ENCODE measurements at regions not wholly inside any gene's neighbourhood (a gene's known extent, or its start where the extent isn't known, plus 50 kb on each side); places are given as distances from the start of the nearest gene placed in this dataset.
A peak's percentile ranks its signal among the peaks of the same experiment; 100 is the strongest.

DNA sequence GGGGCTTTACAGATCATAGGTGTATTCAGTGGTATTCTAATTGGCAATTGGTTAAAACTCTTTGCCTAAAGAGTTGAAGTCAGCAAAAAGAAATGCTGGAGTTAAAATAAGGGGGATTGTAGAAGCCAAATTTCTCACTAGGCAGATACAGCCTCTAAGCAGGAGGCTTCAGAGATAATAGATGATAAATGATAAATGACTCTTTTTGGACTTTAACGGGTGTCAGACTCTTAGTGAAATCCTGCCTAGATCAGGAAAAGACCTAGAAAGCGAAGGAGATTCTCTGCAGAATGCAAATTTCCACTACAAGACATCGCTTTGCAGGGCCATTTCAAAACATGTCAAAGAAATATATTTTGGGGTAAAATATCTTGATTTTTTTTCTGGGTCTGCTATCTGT lies 182.8 kb downstream of the FAM76B start:
- no peak overlapping the region for H3K14ac ChIP-seq (ENCODE audit: insufficient read length)
- no peaks in the 10 kb centered on the region for H3K27me3 ChIP-seq (replicated peaks in 1 of 4; ENCODE audit: control insufficient read depth in 3 of 4, extremely low read depth in 1 of 4, insufficient read depth in 3 of 4, low read length in 3 of 4)
- H3K4me3 ChIP-seq (ENCODE audit: extremely low read depth in 1 of 4, insufficient read depth in 2 of 4, low read depth in 3 of 4, low read length in 4 of 4) = no peak overlapping the region
- H2BK5ac ChIP-seq (ENCODE audit: low read depth, low read length) = no peak overlapping the region
- no peak overlapping the region for H4K8ac ChIP-seq (ENCODE audit: extremely low read depth, insufficient read depth, low read length)
- H3K9ac ChIP-seq (replicated peaks in 1 of 4; ENCODE audit: extremely low read depth in 1 of 4, low read depth in 3 of 4, low read length in 3 of 4) = no peak overlapping the region
- no peaks in the 10 kb centered on the region for H3K9me3 ChIP-seq (ENCODE audit: insufficient read depth in 2 of 2, low read depth in 1 of 2, low read length in 1 of 2)
- H3K4ac ChIP-seq (replicated peaks; ENCODE audit: insufficient read length, low read depth, low read length) = no peak overlapping the region
- no peak overlapping the region for H3K4me2 ChIP-seq (ENCODE audit: insufficient read depth in 1 of 2, low read depth in 2 of 2, low read length in 2 of 2)
- no peak overlapping the region for H3K56ac ChIP-seq (replicated peaks; ENCODE audit: insufficient read length, low read depth, low read length)
- H2AFZ ChIP-seq (ENCODE audit: low read length) = no peak overlapping the region
- ChIA-PET POLR2A (ENCODE audit: partially characterized antibody) (no interaction called here), CTCF (ENCODE audit: partially characterized antibody) (no interaction called here)
- no peak overlapping the region for H2AK5ac ChIP-seq (ENCODE audit: low read depth, low read length)
- no peak overlapping the region for H4K91ac ChIP-seq (replicated peaks; ENCODE audit: insufficient read length, low read length)
- no peak overlapping the region for H3K18ac ChIP-seq (ENCODE audit: extremely low read depth, low read length)
- no peak overlapping the region for H3K27ac ChIP-seq (ENCODE audit: low read depth, low read length)
- H3K23ac ChIP-seq (ENCODE audit: insufficient read length) = no peak overlapping the region
- no peak overlapping the region for H4K5ac ChIP-seq (ENCODE audit: insufficient read length, low read depth, low read length)
- DNase-seq (ENCODE audit: low read depth in 1 of 2, low spot score in 2 of 2) = no peak
- no peaks in the 10 kb centered on the region for H3K23me2 ChIP-seq (ENCODE audit: low read depth, low read length)
- no peaks in the 10 kb centered on the region for H3K79me1 ChIP-seq (ENCODE audit: low read depth, low read length)
- H4K20me1 ChIP-seq (replicated peaks in 1 of 2; ENCODE audit: control insufficient read depth in 1 of 2, insufficient read depth in 2 of 2, low read length in 2 of 2) = no peaks in the 10 kb centered on the region
- FAIRE-seq = no peak
- H2BK12ac ChIP-seq (ENCODE audit: low read depth, low read length) = no peak overlapping the region
- no peaks in the 10 kb centered on the region for H3K36me3 ChIP-seq (ENCODE audit: control insufficient read depth in 2 of 4, insufficient read depth in 4 of 4, low read length in 3 of 4)
- 93% methylated on average over 3 of the region's 3 CpGs; no CpG with 5 or more reads in 1 of the 2 experiments for WGBS, 2 experiments (ENCODE audit: extremely low coverage in 1 of 2, insufficient coverage in 1 of 2, insufficient read length in 1 of 2, insufficient replicate concordance in 2 of 2, low coverage in 1 of 2, low lambda C conversion rate in 2 of 2, missing lambda C conversion rate in 1 of 2)
- no peaks in the 10 kb centered on the region for H3K79me2 ChIP-seq (ENCODE audit: control insufficient read depth in 1 of 2, insufficient read depth in 2 of 2, low read length in 2 of 2)
- TF ChIP-seq BACH1 (IDR thresholded peaks at IDR 0.05; ENCODE audit: low read length) (no peak), BCL11A (IDR thresholded peaks at IDR 0.05; ENCODE audit: low read depth in 2 of 2, low read length in 2 of 2) (no peak)
- TF ChIP-seq, protein P1, sequence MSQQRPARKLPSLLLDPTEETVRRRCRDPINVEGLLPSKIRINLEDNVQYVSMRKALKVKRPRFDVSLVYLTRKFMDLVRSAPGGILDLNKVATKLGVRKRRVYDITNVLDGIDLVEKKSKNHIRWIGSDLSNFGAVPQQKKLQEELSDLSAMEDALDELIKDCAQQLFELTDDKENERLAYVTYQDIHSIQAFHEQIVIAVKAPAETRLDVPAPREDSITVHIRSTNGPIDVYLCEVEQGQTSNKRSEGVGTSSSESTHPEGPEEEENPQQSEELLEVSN (IDR thresholded peaks at IDR 0.05) = no peak
- peak overlapping the region; percentile 73 for H2BK120ac ChIP-seq (replicated peaks; ENCODE audit: low read depth, low read length)
- peaks cover 0 to 6% (median 1%) of the 10 kb centered on the region in 4 experiments; a peak in 3 of 7 replicates for H3K4me1 ChIP-seq (replicated peaks in 1 of 4; ENCODE audit: control insufficient read depth in 3 of 4, insufficient read depth in 4 of 4, low read length in 3 of 4)
- H2BK15ac ChIP-seq (ENCODE audit: low read length) = no peak overlapping the region
- H2BK20ac ChIP-seq (ENCODE audit: low read length) = no peak overlapping the region
